HEK293 (cell line): ENCODE measurements at regions not wholly inside any gene's neighbourhood (a gene's known extent, or its start where the extent isn't known, plus 50 kb on each side); places are given as distances from the start of the nearest gene placed in this dataset.
"Not testable (repeated sequence)": the region's sequence is repeated elsewhere in the genome, so short reads cannot be mapped to it uniquely, and the experiment has no call there.

ENCODE experiments used
- CTCF ChIA-PET: fragments of 350-600 bp; formaldehyde crosslinking; extraction: SDS; loops from one replicate; lab custom pipeline; 2021; ENCODE audit warnings: antibody characterized with exemption; lab: Yijun Ruan, JAX
- POLR2A ChIA-PET: fragments of 300-600 bp; formaldehyde crosslinking; extraction: SDS; loops from one replicate; lab custom pipeline; 2020; ENCODE audit warnings: antibody characterized with exemption, inconsistent platforms; lab: Yijun Ruan, JAX
- H3K27ac ChIP-seq: fragments of 200-500 bp; sonication (Bioruptor generic); 2 replicates; pipeline ENCODE4 v1.5.1; 2014; ENCODE audit warnings: low read depth, low read length, control low read depth, inconsistent platforms; ENCODE audit errors: extremely low read depth
- H3K36me3 ChIP-seq, 2 experiments: fragments of 200-500 bp in 1 of 2; sonication (Bioruptor generic) in 1 of 2; 1 replicate in 1 of 2; 2 replicates in 1 of 2; pipeline ENCODE4 v1.5.1; 2014 to 2017; ENCODE audit warnings: inconsistent platforms in 2 of 2, low read length in 2 of 2; ENCODE audit not compliant: control insufficient read depth in 2 of 2, insufficient read depth in 1 of 2
- H3K4me1 ChIP-seq: fragments of 200-500 bp; sonication (Bioruptor generic); 2 replicates; pipeline ENCODE4 v1.5.1; 2014; ENCODE audit warnings: mild to moderate bottlenecking, low read length, inconsistent platforms; ENCODE audit not compliant: control insufficient read depth, insufficient read depth
- H3K4me3 ChIP-seq: 2 replicates; pipeline ENCODE4 v1.5.1; 2011; ENCODE audit warnings: low read depth, mild to moderate bottlenecking, control low read depth, low read length, moderate library complexity
- H3K9me3 ChIP-seq: fragments of 200-500 bp; sonication (Bioruptor generic); 2 replicates; pipeline ENCODE4 v1.5.1; 2014; ENCODE audit warnings: low read depth, low read length, inconsistent platforms; ENCODE audit not compliant: control insufficient read depth, insufficient read depth
- FEZF1 ChIP-seq: fragments of 450-650 bp; formaldehyde crosslinking; IDR thresholded peaks from 2 replicates; pipeline ENCODE4 v1.5.1; 2016; ENCODE audit warnings: missing biosample characterization, missing genetic modification characterization
- KLF10 ChIP-seq: fragments of 450-650 bp; IDR thresholded peaks from 2 replicates; pipeline ENCODE4 v1.5.1; 2018; ENCODE audit warnings: missing biosample characterization, mild to moderate bottlenecking, missing genetic modification characterization
- KLF17 ChIP-seq: fragments of 450-650 bp; formaldehyde crosslinking; IDR thresholded peaks from 2 replicates; pipeline ENCODE4 v1.5.1; 2016; ENCODE audit warnings: missing biosample characterization, missing genetic modification characterization
- KLF8 ChIP-seq: fragments of 450-650 bp; formaldehyde crosslinking; IDR thresholded peaks from 2 replicates; pipeline ENCODE4 v1.5.1; 2016; ENCODE audit warnings: missing biosample characterization, missing genetic modification characterization
- OSR2 ChIP-seq: fragments of 450-650 bp; formaldehyde crosslinking; IDR thresholded peaks from 2 replicates; pipeline ENCODE4 v1.5.1; 2016; ENCODE audit warnings: missing biosample characterization, missing genetic modification characterization
- YY2 ChIP-seq: fragments of 450-650 bp; formaldehyde crosslinking; IDR thresholded peaks from 2 replicates; pipeline ENCODE4 v1.5.1; 2016; ENCODE audit warnings: missing biosample characterization, missing genetic modification characterization
- ZBTB10 ChIP-seq: fragments of 450-650 bp; formaldehyde crosslinking; IDR thresholded peaks from 2 replicates; pipeline ENCODE4 v1.5.1; 2016; ENCODE audit warnings: missing biosample characterization, missing genetic modification characterization
- ZBTB20 ChIP-seq: fragments of 450-650 bp; formaldehyde crosslinking; IDR thresholded peaks from 2 replicates; pipeline ENCODE4 v1.5.1; 2016; ENCODE audit warnings: missing biosample characterization, missing genetic modification characterization
- ZBTB26 ChIP-seq: fragments of 450-650 bp; formaldehyde crosslinking; optimal IDR thresholded peaks from 2 replicates; pipeline ENCODE3; 2016; ENCODE audit warnings: missing biosample characterization, mild to moderate bottlenecking, missing genetic modification characterization
- ZFP41 ChIP-seq: fragments of 450-650 bp; formaldehyde crosslinking; IDR thresholded peaks from 2 replicates; pipeline ENCODE4 v1.5.1; 2016; ENCODE audit warnings: missing biosample characterization, missing genetic modification characterization, borderline replicate concordance
- ZNF114 ChIP-seq: fragments of 450-650 bp; formaldehyde crosslinking; IDR thresholded peaks from 2 replicates; pipeline ENCODE4 v1.5.0; 2017; ENCODE audit warnings: missing biosample characterization, missing genetic modification characterization
- ZNF146 ChIP-seq: fragments of 450-650 bp; formaldehyde crosslinking; IDR thresholded peaks from 2 replicates; pipeline ENCODE4 v1.5.1; 2016; ENCODE audit warnings: missing biosample characterization, missing genetic modification characterization
- ZNF19 ChIP-seq: fragments of 450-650 bp; formaldehyde crosslinking; IDR thresholded peaks from 2 replicates; pipeline ENCODE4; 2016; ENCODE audit warnings: missing biosample characterization, missing genetic modification characterization, low read depth
- ZNF2 ChIP-seq: fragments of 450-650 bp; formaldehyde crosslinking; IDR thresholded peaks from 2 replicates; pipeline ENCODE4 v1.5.1; 2016; ENCODE audit warnings: missing biosample characterization, missing genetic modification characterization
- ZNF214 ChIP-seq: fragments of 450-650 bp; formaldehyde crosslinking; IDR thresholded peaks from 2 replicates; pipeline ENCODE4 v1.5.1; 2017; ENCODE audit warnings: missing biosample characterization, mild to moderate bottlenecking, missing genetic modification characterization, borderline replicate concordance
- ZNF26 ChIP-seq: fragments of 450-650 bp; formaldehyde crosslinking; IDR thresholded peaks from 2 replicates; pipeline ENCODE4 v1.5.1; 2016; ENCODE audit warnings: missing biosample characterization, missing genetic modification characterization
- ZNF473 ChIP-seq: fragments of 450-650 bp; formaldehyde crosslinking; IDR thresholded peaks from 2 replicates; pipeline ENCODE4 v1.5.1; 2017; ENCODE audit warnings: missing biosample characterization, missing genetic modification characterization
- ZNF530 ChIP-seq: fragments of 450-650 bp; formaldehyde crosslinking; IDR thresholded peaks from 2 replicates; pipeline ENCODE4 v1.5.1; 2016; ENCODE audit warnings: low read depth, missing biosample characterization, missing genetic modification characterization
- ZNF600 ChIP-seq: fragments of 450-650 bp; formaldehyde crosslinking; IDR thresholded peaks from 2 replicates; pipeline ENCODE4 v1.5.1; 2016; ENCODE audit warnings: missing biosample characterization, missing genetic modification characterization
- ZNF629 ChIP-seq: fragments of 450-650 bp; formaldehyde crosslinking; IDR thresholded peaks from 2 replicates; pipeline ENCODE4 v1.5.1; 2017; ENCODE audit warnings: missing biosample characterization, missing genetic modification characterization
- ZNF645 ChIP-seq: fragments of 450-650 bp; formaldehyde crosslinking; IDR thresholded peaks from 2 replicates; pipeline ENCODE4; 2016; ENCODE audit warnings: missing biosample characterization, missing genetic modification characterization
- ZNF747 ChIP-seq: fragments of 450-650 bp; formaldehyde crosslinking; IDR thresholded peaks from 2 replicates; pipeline ENCODE4 v1.5.1; 2016; ENCODE audit warnings: missing biosample characterization, missing genetic modification characterization
- ZSCAN23 ChIP-seq: fragments of 450-650 bp; formaldehyde crosslinking; IDR thresholded peaks from 2 replicates; pipeline ENCODE4 v1.5.1; 2016; ENCODE audit warnings: missing biosample characterization, missing genetic modification characterization

GRCh38 chr17:71648342-71648741, 472.5 kb upstream of the SOX9 start:
- POLR2A ChIA-PET, H3K4me3 ChIP-seq, CTCF ChIA-PET, H3K4me1 ChIP-seq, H3K9me3 ChIP-seq, H3K27ac ChIP-seq, H3K36me3 ChIP-seq: not testable (repeated sequence)
- peak; percentile 44; the same call in 1 of the 2 replicates for TF ChIP-seq ZNF146 (tag by site-specific recombination)

- Histone ChIP-seq H3K36me3 (no peaks in the 10 kb centered on the region), H3K27ac (no peak overlapping the region), H3K9me3 (no peaks in the 10 kb centered on the region), H3K4me3 (no peak overlapping the region), H3K4me1 (no peaks in the 10 kb centered on the region)
- CTCF ChIA-PET = no interaction called here
- no peak for TF ChIP-seq ZNF473 (tag by site-specific recombination)
- TF ChIP-seq KLF10 (tag by site-specific recombination) = no peak
- no peak for TF ChIP-seq ZBTB26 (tag by site-specific recombination)
- no peak for TF ChIP-seq ZFP41 (tag by site-specific recombination)
- TF ChIP-seq ZSCAN23 (tag by site-specific recombination) = no peak
- TF ChIP-seq ZNF530 = no peak
- TF ChIP-seq ZBTB10 (tag by site-specific recombination) = no peak
- TF ChIP-seq ZBTB20 (tag by site-specific recombination) = no peak
- TF ChIP-seq FEZF1 (tag by site-specific recombination) = no peak
- TF ChIP-seq ZNF19 (tag by site-specific recombination) = no peak
- no peak for TF ChIP-seq OSR2
- TF ChIP-seq ZNF600 (tag by site-specific recombination) = no peak
- no peak for TF ChIP-seq ZNF114 (tag by site-specific recombination)
- TF ChIP-seq ZNF645 = no peak
- POLR2A ChIA-PET = no interaction called here
These were observed 470.9 kb upstream of the SOX9 start for GRCh38 chr17:71649941-71650350.

- POLR2A ChIA-PET = no interaction called here
- Histone ChIP-seq H3K27ac (no peak overlapping the region), H3K4me3 (no peak overlapping the region), H3K4me1 (no peaks in the 10 kb centered on the region), H3K9me3 (no peaks in the 10 kb centered on the region), H3K36me3 (no peaks in the 10 kb centered on the region)
- TF ChIP-seq ZNF214 (tag by site-specific recombination) (no peak), KLF17 (tag by site-specific recombination) (no peak), ZNF747 (no peak), YY2 (no peak), ZNF2 (tag by site-specific recombination) (no peak), ZNF26 (tag by site-specific recombination) (no peak), KLF8 (tag by site-specific recombination) (no peak), ZNF629 (no peak), ZSCAN23 (tag by site-specific recombination) (no peak)
- CTCF ChIA-PET = no interaction called here
These were observed 465.3 kb upstream of the SOX9 start for GRCh38 chr17:71655542-71655941.
